T-cell (primary cell): ENCODE measurements at regions not wholly inside any gene's neighbourhood (a gene's known extent, or its start where the extent isn't known, plus 50 kb on each side); places are given as distances from the start of the nearest gene placed in this dataset.
A peak's percentile ranks its signal among the peaks of the same experiment; 100 is the strongest.

Experiments used
- ATAC-seq, 4 experiments: fragments of 200-7000 bp in 3 of 4; fragments of 150-1000 bp in 1 of 4; cut with Tn5 transposase; replicated peaks in 1 of 4; 1 replicate in 3 of 4; 2 replicates in 1 of 4; pipeline ENCODE4 v1.10.0; 2021; ENCODE audit warnings: moderate library complexity in 3 of 4, mild to moderate bottlenecking in 2 of 4, moderate number of reproducible peaks in 1 of 4
- CTCF ChIA-PET, 2 donors: fragments of 300-600 bp; sonication (Branson Sonifier 250); formaldehyde crosslinking; loops; one replicate each; lab custom pipeline; 2022; ENCODE audit warnings: antibody characterized with exemption in 2 of 2; lab: Charles Lee
- POLR2A ChIA-PET, 2 donors: fragments of 300-600 bp; sonication (Branson Sonifier 250); formaldehyde crosslinking; loops; one replicate each; lab custom pipeline; 2022; ENCODE audit warnings: antibody characterized with exemption in 2 of 2; lab: Charles Lee
- DNase-seq, 35 experiments: peaks; one replicate each; pipeline versions ENCODE4 v3.0.0 to v3.0.0-alpha.2; 2013 to 2023
- H3K27ac ChIP-seq: one replicate; pipeline ENCODE4 v1.5.1; 2013; ENCODE audit warnings: low read length
- H3K27me3 ChIP-seq, 2 experiments: replicated peaks in 1 of 2; 1 replicate in 1 of 2; 2 replicates in 1 of 2; pipeline versions ENCODE4 v1.6.1 to v1.7.0; 2013; ENCODE audit warnings: low read length in 1 of 2, mixed read lengths in 1 of 2; ENCODE audit not compliant: control insufficient read depth in 2 of 2, insufficient read depth in 2 of 2; ENCODE audit errors: extremely low read depth in 1 of 2
- H3K36me3 ChIP-seq, 2 donors: 1 replicate in 1 of 2; 2 replicates in 1 of 2; pipeline versions ENCODE4 v1.6.1 to v1.7.0; 2013; ENCODE audit warnings: low read length in 1 of 2; ENCODE audit not compliant: control insufficient read depth in 2 of 2, insufficient read depth in 1 of 2; ENCODE audit errors: extremely low read depth in 1 of 2
- H3K4me1 ChIP-seq, 2 experiments: 1 replicate in 1 of 2; 2 replicates in 1 of 2; pipeline versions ENCODE4 v1.6.1 to v1.7.0; 2013; ENCODE audit warnings: low read length in 2 of 2, mixed read lengths in 1 of 2; ENCODE audit not compliant: insufficient read depth in 2 of 2, control insufficient read depth in 1 of 2; ENCODE audit errors: extremely low read depth in 1 of 2
- H3K4me3 ChIP-seq, 2 donors: 1 replicate in 1 of 2; 2 replicates in 1 of 2; pipeline versions ENCODE4 v1.5.1 to v1.7.0; 2013; ENCODE audit warnings: mild to moderate bottlenecking in 2 of 2, low read length in 1 of 2, moderate library complexity in 1 of 2; ENCODE audit not compliant: control insufficient read depth in 1 of 2; ENCODE audit errors: extremely low read depth in 1 of 2
- H3K9me3 ChIP-seq: 2 replicates; pipeline ENCODE4 v1.7.0; 2013
- H3K27ac Mint-ChIP-seq, 2 donors: one replicate each; pipeline ENCODE4 v1.8.0; 2020 to 2021; ENCODE audit warnings: mild to moderate bottlenecking in 2 of 2, mixed read lengths in 2 of 2
- H3K27me3 Mint-ChIP-seq, 2 donors: one replicate each; pipeline ENCODE4 v1.8.0; 2021 to 2022; ENCODE audit warnings: mixed read lengths in 2 of 2
- H3K36me3 Mint-ChIP-seq: one replicate; pipeline ENCODE4 v1.8.0; 2021; ENCODE audit warnings: mixed read lengths
- H3K4me1 Mint-ChIP-seq, 3 donors: one replicate each; pipeline ENCODE4 v1.8.0; 2020 to 2022; ENCODE audit warnings: mixed read lengths in 3 of 3, mild to moderate bottlenecking in 1 of 3
- H3K4me3 Mint-ChIP-seq, 3 donors: one replicate each; pipeline ENCODE4 v1.8.0; 2020 to 2022; ENCODE audit warnings: mild to moderate bottlenecking in 3 of 3, mixed read lengths in 3 of 3, moderate library complexity in 3 of 3
- H3K9me3 Mint-ChIP-seq, 3 donors: one replicate each; pipeline ENCODE4 v1.8.0; 2020 to 2022; ENCODE audit warnings: mixed read lengths in 3 of 3
- WGBS: methylation state at CpG from one replicate; pipeline ENCODE4 v1.1.5; 2013; ENCODE audit warnings: missing lambda C conversion rate; ENCODE audit not compliant: insufficient coverage; 5-methylcytosine and 5-hydroxymethylcytosine counted together

DNA sequence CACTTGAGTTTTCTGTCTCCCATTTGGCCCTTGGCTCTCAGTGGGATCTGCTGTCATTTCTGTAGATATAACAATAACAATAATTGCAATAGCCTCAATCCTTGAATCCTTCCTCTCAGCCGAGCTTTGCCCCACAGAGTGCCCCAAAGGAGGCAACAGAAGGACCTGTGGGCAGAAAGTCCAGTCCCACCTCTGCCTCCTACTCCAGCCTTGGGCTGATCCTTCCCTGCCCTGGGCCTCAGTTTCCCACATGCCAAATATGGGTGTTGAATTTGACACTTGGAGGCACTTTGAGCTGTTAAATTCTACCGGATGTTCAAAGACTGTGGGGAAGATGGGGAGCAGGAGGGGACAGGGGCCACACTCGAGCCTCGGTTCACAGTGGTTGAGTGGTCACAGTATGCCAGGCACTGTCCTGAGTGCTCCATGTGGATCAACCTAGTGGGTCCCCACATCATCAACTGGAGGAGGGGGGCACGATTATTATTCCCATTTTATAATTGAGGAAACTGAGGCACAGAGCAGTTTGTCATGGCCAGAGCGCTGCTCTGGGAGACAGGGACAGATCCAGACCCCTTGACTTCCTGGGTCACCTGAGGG, 307.1 kb downstream of the MATN1 start:
- CTCF ChIA-PET, result no interaction called here
- Mint-ChIP-seq H3K4me3 (no peak overlapping the region), H3K27ac (no peak overlapping the region), H3K9me3 (no peaks in the 10 kb centered on the region), H3K4me1 (no peaks in the 10 kb centered on the region), H3K36me3 (no peaks in the 10 kb centered on the region), H3K27me3 (peaks cover 9 to 41% of the 10 kb centered on the region in 2 donors)
- ATAC-seq, result no peak
- peak in 1 of 35 experiments; percentile 2 for DNase-seq
- POLR2A ChIA-PET, result no interaction called here
- Histone ChIP-seq H3K27me3 (peaks cover 0 to 37% of the 10 kb centered on the region in 2 experiments), H3K4me1 (no peaks in the 10 kb centered on the region), H3K36me3 (no peaks in the 10 kb centered on the region), H3K9me3 (no peaks in the 10 kb centered on the region), H3K27ac (no peak overlapping the region), H3K4me3 (no peak overlapping the region)
- WGBS, result 47% methylated on average over 4 of the region's 6 CpGs

- ChIA-PET CTCF (no interaction called here), POLR2A (no interaction called here)
- Histone ChIP-seq H3K27me3 (peaks cover 0 to 40% of the 10 kb centered on the region in 2 experiments), H3K4me3 (no peak overlapping the region), H3K9me3 (no peaks in the 10 kb centered on the region), H3K36me3 (no peaks in the 10 kb centered on the region), H3K4me1 (no peaks in the 10 kb centered on the region), H3K27ac (no peak overlapping the region)
- Mint-ChIP-seq H3K36me3 (no peaks in the 10 kb centered on the region), H3K27ac (no peak overlapping the region), H3K4me1 (no peaks in the 10 kb centered on the region), H3K27me3 (peaks cover 4 to 42% of the 10 kb centered on the region in 2 donors), H3K9me3 (no peaks in the 10 kb centered on the region), H3K4me3 (no peak overlapping the region)
- DNase-seq (no peak), ATAC-seq (no peak)
- WGBS, result 88% methylated on average over 2 of the region's 7 CpGs
These were observed 308.0 kb downstream of the MATN1 start for GRCh38 chr1:30415171-30415940.

- Mint-ChIP-seq H3K27me3 (peaks cover under 1 to 42% of the 10 kb centered on the region in 2 donors), H3K36me3 (no peaks in the 10 kb centered on the region), H3K4me1 (no peaks in the 10 kb centered on the region), H3K9me3 (no peaks in the 10 kb centered on the region), H3K4me3 (no peak overlapping the region), H3K27ac (no peak overlapping the region)
- DNase-seq, result peak in 1 of 35 experiments; percentile 8
- ChIA-PET CTCF (no interaction called here), POLR2A (no interaction called here)
- no peaks in the 10 kb centered on the region for H3K4me1 ChIP-seq
- H3K27me3 ChIP-seq, result peaks cover 0 to 44% of the 10 kb centered on the region in 2 experiments
- no peak overlapping the region for H3K27ac ChIP-seq
- H3K9me3 ChIP-seq, result no peaks in the 10 kb centered on the region
- H3K36me3 ChIP-seq, result no peaks in the 10 kb centered on the region
- no peak overlapping the region for H3K4me3 ChIP-seq
- ATAC-seq, result no peak
- 33% methylated on average over 2 of the region's 3 CpGs for WGBS
These were observed 308.6 kb downstream of the MATN1 start for GRCh38 chr1:30414851-30415165.

- Mint-ChIP-seq H3K27ac (peak overlapping the region in 1 of 2 donors; percentile 47), H3K27me3 (peaks cover 4 to 44% of the 10 kb centered on the region in 2 donors), H3K4me1 (no peaks in the 10 kb centered on the region), H3K4me3 (no peak overlapping the region), H3K36me3 (no peaks in the 10 kb centered on the region), H3K9me3 (no peaks in the 10 kb centered on the region)
- no peak overlapping the region for H3K27ac ChIP-seq
- H3K4me1 ChIP-seq, result no peaks in the 10 kb centered on the region
- no peak overlapping the region for H3K4me3 ChIP-seq
- H3K9me3 ChIP-seq, result no peaks in the 10 kb centered on the region
- DNase-seq (no peak), ATAC-seq (no peak)
- H3K36me3 ChIP-seq, result no peaks in the 10 kb centered on the region
- WGBS, result 64% methylated on average over 8 of the region's 14 CpGs
- CTCF ChIA-PET, result no interaction called here
- H3K27me3 ChIP-seq, result peaks cover 0 to 49% of the 10 kb centered on the region in 2 experiments
- POLR2A ChIA-PET, result no interaction called here
These were observed 309.1 kb downstream of the MATN1 start for GRCh38 chr1:30414086-30414850.

DNA sequence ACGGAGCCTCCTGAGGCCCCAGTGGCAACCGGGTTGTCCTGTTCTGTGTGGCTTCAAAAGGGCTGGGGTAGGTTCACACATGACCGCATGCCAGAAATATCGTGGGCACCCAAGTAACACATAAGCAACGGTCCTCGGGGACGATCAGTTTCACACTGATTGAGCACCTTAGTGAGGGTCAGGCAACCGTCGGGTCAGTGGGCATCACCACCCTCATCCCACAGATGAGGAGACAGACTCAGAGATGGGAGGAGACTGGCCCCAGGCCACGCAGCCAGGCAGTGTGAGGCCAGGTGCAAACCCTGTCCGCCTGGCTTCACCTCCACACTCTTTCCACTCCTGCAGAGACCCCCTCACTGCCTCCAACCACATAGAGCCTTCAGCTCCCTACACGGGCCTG, 309.8 kb downstream of the MATN1 start:
- Histone ChIP-seq H3K4me3 (no peak overlapping the region), H3K4me1 (no peaks in the 10 kb centered on the region), H3K36me3 (no peaks in the 10 kb centered on the region), H3K9me3 (no peaks in the 10 kb centered on the region), H3K27me3 (peaks cover 0 to 52% of the 10 kb centered on the region in 2 experiments), H3K27ac (no peak overlapping the region)
- no peak overlapping the region for H3K4me3 Mint-ChIP-seq
- H3K27ac Mint-ChIP-seq, result no peak overlapping the region
- ChIA-PET POLR2A (no interaction called here), CTCF (no interaction called here)
- no peaks in the 10 kb centered on the region for H3K9me3 Mint-ChIP-seq
- WGBS, result 82% methylated on average over 6 of the region's 12 CpGs
- peak in 2 of 35 experiments; percentile 3 to 19 for DNase-seq
- no peak for ATAC-seq
- H3K4me1 Mint-ChIP-seq, result no peaks in the 10 kb centered on the region
- H3K27me3 Mint-ChIP-seq, result peaks cover 8 to 45% of the 10 kb centered on the region in 2 donors
- H3K36me3 Mint-ChIP-seq, result no peaks in the 10 kb centered on the region

- ChIA-PET CTCF (no interaction called here), POLR2A (no interaction called here)
- WGBS, result 46% methylated on average over 2 of the region's 8 CpGs
- DNase-seq (no peak), ATAC-seq (no peak)
- H3K9me3 ChIP-seq, result no peaks in the 10 kb centered on the region
- no peak overlapping the region for H3K4me3 Mint-ChIP-seq
- H3K4me3 ChIP-seq, result no peak overlapping the region
- H3K9me3 Mint-ChIP-seq, result no peaks in the 10 kb centered on the region
- peaks cover 0 to 55% of the 10 kb centered on the region in 2 experiments for H3K27me3 ChIP-seq
- no peaks in the 10 kb centered on the region for H3K36me3 ChIP-seq
- peaks cover 8 to 45% of the 10 kb centered on the region in 2 donors for H3K27me3 Mint-ChIP-seq
- no peak overlapping the region for H3K27ac ChIP-seq
- no peaks in the 10 kb centered on the region for H3K4me1 Mint-ChIP-seq
- no peaks in the 10 kb centered on the region for H3K36me3 Mint-ChIP-seq
- no peak overlapping the region for H3K27ac Mint-ChIP-seq
- H3K4me1 ChIP-seq, result no peaks in the 10 kb centered on the region
These were observed 310.3 kb downstream of the MATN1 start for GRCh38 chr1:30413111-30413440.
